Natural killer cell (primary cell): ENCODE measurements at regions not wholly inside any gene's neighbourhood (a gene's known extent, or its start where the extent isn't known, plus 50 kb on each side); places are given as distances from the start of the nearest gene placed in this dataset.

ENCODE experiments used
- ATAC-seq, 3 donors: fragments of 150-1000 bp in 2 of 3; fragments of 200-7000 bp in 1 of 3; cut with Tn5 transposase; 1 replicate in 1 of 3; 2 replicates in 2 of 3; pipeline ENCODE4 v1.10.0; 2021; ENCODE audit warnings: mild to moderate bottlenecking in 2 of 3, moderate library complexity in 2 of 3
- DNase-seq, 2 donors: peaks; one replicate each; pipeline versions ENCODE4 v3.0.0 to v3.0.0-alpha.2; 2013 to 2021; ENCODE audit warnings: mixed read lengths in 1 of 2
- H3K27ac ChIP-seq: one replicate; pipeline ENCODE4 v1.5.1; 2013; ENCODE audit warnings: mild to moderate bottlenecking, low read length
- H3K27me3 ChIP-seq: one replicate; pipeline ENCODE4 v1.6.1; 2013; ENCODE audit warnings: low read length; ENCODE audit not compliant: control insufficient read depth, insufficient read depth
- H3K36me3 ChIP-seq: one replicate; pipeline ENCODE4 v1.6.1; 2013; ENCODE audit warnings: low read length; ENCODE audit not compliant: control insufficient read depth, insufficient read depth
- H3K4me1 ChIP-seq: one replicate; pipeline ENCODE4 v1.6.1; 2013; ENCODE audit warnings: low read length; ENCODE audit not compliant: control insufficient read depth, insufficient read depth
- H3K4me3 ChIP-seq: one replicate; pipeline ENCODE4 v1.5.1; 2013; ENCODE audit warnings: low read length
- H3K9me3 ChIP-seq: one replicate; pipeline ENCODE4 v1.6.1; 2013; ENCODE audit warnings: low read length; ENCODE audit not compliant: control insufficient read depth, insufficient read depth
- H3K27ac Mint-ChIP-seq, 2 donors: one replicate each; pipeline ENCODE4 v1.8.0; 2022; ENCODE audit warnings: mild to moderate bottlenecking in 2 of 2, mixed read lengths in 2 of 2, moderate library complexity in 1 of 2
- H3K27me3 Mint-ChIP-seq, 2 donors: one replicate each; pipeline ENCODE4 v1.8.0; 2022; ENCODE audit warnings: low read depth in 2 of 2, mixed read lengths in 2 of 2
- H3K36me3 Mint-ChIP-seq: one replicate; pipeline ENCODE4 v1.8.0; 2022; ENCODE audit warnings: mixed read lengths
- H3K4me1 Mint-ChIP-seq, 2 donors: one replicate each; pipeline ENCODE4 v1.8.0; 2022; ENCODE audit warnings: mixed read lengths in 2 of 2
- H3K4me3 Mint-ChIP-seq: one replicate; pipeline ENCODE4 v1.8.0; 2022; ENCODE audit warnings: mild to moderate bottlenecking, moderate library complexity, mixed read lengths
- H3K9me3 Mint-ChIP-seq, 2 donors: one replicate each; pipeline ENCODE4 v1.8.0; 2022; ENCODE audit warnings: mixed read lengths in 2 of 2
- CTCF ChIP-seq: fragments of 200-600 bp; IDR thresholded peaks from one replicate; pipeline ENCODE4 v1.8.0; 2022; ENCODE audit warnings: antibody characterized with exemption
- WGBS: methylation state at CpG from one replicate; pipeline ENCODE4 v1.1.7; 2013; ENCODE audit warnings: missing lambda C conversion rate; ENCODE audit not compliant: insufficient coverage; 5-methylcytosine and 5-hydroxymethylcytosine counted together
- intact Hi-C: fragments of 100-400 bp; cut with micrococcal nuclease; formaldehyde crosslinking; loops from one replicate; pipeline ENCODE4 v1.14.2; 2022

- Histone ChIP-seq H3K9me3 (no peaks in the 10 kb centered on the region), H3K4me3 (no peak overlapping the region), H3K27me3 (no peaks in the 10 kb centered on the region), H3K4me1 (no peaks in the 10 kb centered on the region), H3K36me3 (no peaks in the 10 kb centered on the region), H3K27ac (no peak overlapping the region)
- ATAC-seq (no peak), DNase-seq (no peak)
- 73% methylated on average over 2 of the region's 3 CpGs for WGBS
- intact Hi-C loops, result no loop called here
- Mint-ChIP-seq H3K9me3 (peaks cover 2 to 6% of the 10 kb centered on the region in 2 donors), H3K36me3 (no peaks in the 10 kb centered on the region), H3K27me3 (no peaks in the 10 kb centered on the region), H3K27ac (no peak overlapping the region), H3K4me3 (no peak overlapping the region), H3K4me1 (no peaks in the 10 kb centered on the region)
- TF ChIP-seq CTCF, result no peak
Observed at GRCh38 chr12:63222582-63222981, 71.6 kb upstream of the AVPR1A start.

GRCh38 chr12:63220921-63221320 is 69.9 kb upstream of the AVPR1A start:
- no peak overlapping the region for H3K27ac Mint-ChIP-seq
- WGBS, result 12% methylated on average over 1 of the region's 1 CpG
- Histone ChIP-seq H3K27me3 (no peaks in the 10 kb centered on the region), H3K36me3 (no peaks in the 10 kb centered on the region), H3K4me3 (no peak overlapping the region), H3K4me1 (no peaks in the 10 kb centered on the region), H3K27ac (no peak overlapping the region), H3K9me3 (no peaks in the 10 kb centered on the region)
- no peaks in the 10 kb centered on the region for H3K27me3 Mint-ChIP-seq
- DNase-seq (no peak), ATAC-seq (no peak)
- no peak overlapping the region for H3K4me3 Mint-ChIP-seq
- no peaks in the 10 kb centered on the region for H3K36me3 Mint-ChIP-seq
- TF ChIP-seq CTCF, result no peak
- intact Hi-C loops, result no loop called here
- H3K4me1 Mint-ChIP-seq, result no peaks in the 10 kb centered on the region
- H3K9me3 Mint-ChIP-seq, result peaks cover 2 to 6% of the 10 kb centered on the region in 2 donors

GRCh38 chr12:63212316-63212715 is 61.3 kb upstream of the AVPR1A start:
- ATAC-seq, result no peak
- intact Hi-C loops, result no loop called here
- H3K36me3 Mint-ChIP-seq, result no peaks in the 10 kb centered on the region

More at GRCh38 chr12:63212316-63212715, 61.3 kb upstream of the AVPR1A start:
- no peak overlapping the region for H3K4me3 ChIP-seq
- WGBS, result 97% methylated on average over 3 of the region's 3 CpGs
- no peaks in the 10 kb centered on the region for H3K36me3 ChIP-seq
- Mint-ChIP-seq H3K9me3 (peaks cover 0 to 2% of the 10 kb centered on the region in 2 donors), H3K27ac (no peak overlapping the region), H3K27me3 (no peaks in the 10 kb centered on the region), H3K4me1 (no peaks in the 10 kb centered on the region), H3K4me3 (no peak overlapping the region)
- no peaks in the 10 kb centered on the region for H3K4me1 ChIP-seq
- no peak for TF ChIP-seq CTCF
- no peak for DNase-seq
- H3K27me3 ChIP-seq, result no peaks in the 10 kb centered on the region
- H3K9me3 ChIP-seq, result no peaks in the 10 kb centered on the region
- no peak overlapping the region for H3K27ac ChIP-seq
